GM19043 (cell line): ENCODE measurements at regions not wholly inside any gene's neighbourhood (a gene's known extent, or its start where the extent isn't known, plus 50 kb on each side); places are given as distances from the start of the nearest gene placed in this dataset.

Experiments used
- ATAC-seq: cut with Tn5 transposase; IDR thresholded peaks from one replicate; pipeline ENCODE4 v1.9.1; 2021; ENCODE audit warnings: low read depth; ENCODE audit not compliant: unreplicated experiment

GRCh38 chr2:14194233-14194632 lies 438.3 kb upstream of the LRATD1 start:
- ATAC-seq = no peak

- no peak for ATAC-seq
These were observed 435.2 kb upstream of the LRATD1 start for GRCh38 chr2:14197293-14197692.

- ATAC-seq = no peak
These were observed 433.5 kb upstream of the LRATD1 start for GRCh38 chr2:14199040-14199439.

GRCh38 chr2:14219306-14219705 lies 413.2 kb upstream of the LRATD1 start:
- no peak for ATAC-seq

- no peak for ATAC-seq
These were observed 412.4 kb upstream of the LRATD1 start for GRCh38 chr2:14220101-14220500.

- no peak for ATAC-seq
These were observed 411.1 kb upstream of the LRATD1 start for GRCh38 chr2:14221466-14221865.

GRCh38 chr2:14223576-14223975 lies 408.9 kb upstream of the LRATD1 start:
- ATAC-seq = no peak

- ATAC-seq = no peak
These were observed 401.1 kb upstream of the LRATD1 start for GRCh38 chr2:14231391-14231898.

GRCh38 chr2:14232217-14232616 lies 400.3 kb upstream of the LRATD1 start:
- ATAC-seq = no peak

- ATAC-seq = no peak
These were observed 397.6 kb upstream of the LRATD1 start for GRCh38 chr2:14234911-14235310.

GRCh38 chr2:14235667-14236066 lies 396.9 kb upstream of the LRATD1 start:
- no peak for ATAC-seq

GRCh38 chr2:14237902-14238301 lies 394.6 kb upstream of the LRATD1 start:
- ATAC-seq = no peak

- ATAC-seq = no peak
These were observed 392.9 kb upstream of the LRATD1 start for GRCh38 chr2:14239605-14240004.

GRCh38 chr2:14240868-14241267 lies 391.6 kb upstream of the LRATD1 start:
- no peak for ATAC-seq

GRCh38 chr2:14245901-14246300 lies 386.6 kb upstream of the LRATD1 start:
- ATAC-seq = no peak

- ATAC-seq = no peak
These were observed 377.2 kb upstream of the LRATD1 start for GRCh38 chr2:14255135-14255820.

GRCh38 chr2:14256890-14257289 lies 375.6 kb upstream of the LRATD1 start:
- no peak for ATAC-seq

- no peak for ATAC-seq
These were observed 374.6 kb upstream of the LRATD1 start for GRCh38 chr2:14257801-14258507.

GRCh38 chr2:14261771-14262170 lies 370.7 kb upstream of the LRATD1 start:
- no peak for ATAC-seq

GRCh38 chr2:14263053-14263452 lies 369.5 kb upstream of the LRATD1 start:
- no peak for ATAC-seq

GRCh38 chr2:14270036-14270582 lies 362.4 kb upstream of the LRATD1 start:
- no peak for ATAC-seq
